ENCODE measurements at regions not wholly inside any gene's neighbourhood (a gene's known extent, or its start where the extent isn't known, plus 50 kb on each side); places are given as distances from the start of the nearest gene placed in this dataset.
"Not testable (repeated sequence)": the region's sequence is repeated elsewhere in the genome, so short reads cannot be mapped to it uniquely, and the experiment has no call there.

- peak; percentile 95 for ATAC-seq (ENCODE audit: low read depth)
- H3K27ac ChIP-seq (ENCODE audit: low read length in 2 of 2); DNase-seq; H3K27ac Mint-ChIP-seq; H3K4me3 Mint-ChIP-seq; H3K36me3 ChIP-seq (replicated peaks in 1 of 2; ENCODE audit: control extremely low read depth in 1 of 2, control insufficient read depth in 1 of 2, extremely low read depth in 1 of 2, insufficient read depth in 2 of 2, low read length in 1 of 2); H3K4me1 Mint-ChIP-seq; H3K9ac ChIP-seq (ENCODE audit: low read length); POLR2A ChIA-PET; H3K4me2 ChIP-seq (replicated peaks; ENCODE audit: low read depth, low read length, poor library complexity, severe bottlenecking); H3K4me1 ChIP-seq (ENCODE audit: control insufficient read depth in 2 of 2, insufficient read depth in 2 of 2, low read length in 2 of 2); H2AFZ ChIP-seq (ENCODE audit: insufficient read depth, low read depth, low read length, poor library complexity, severe bottlenecking); H3K79me2 ChIP-seq (ENCODE audit: control insufficient read depth, insufficient read depth, low read length); H4K20me1 ChIP-seq (ENCODE audit: control insufficient read depth, insufficient read depth, low read length, poor library complexity, severe bottlenecking); H3K4me3 ChIP-seq (ENCODE audit: control extremely low read depth in 1 of 5, extremely low read depth in 1 of 5, insufficient read depth in 1 of 5, low read depth in 2 of 5, low read length in 4 of 5); H3K27me3 ChIP-seq (replicated peaks in 1 of 4; ENCODE audit: control extremely low read depth in 1 of 4, control insufficient read depth in 3 of 4, insufficient read depth in 4 of 4, low read length in 3 of 4); H3K27me3 Mint-ChIP-seq; H3K9me3 ChIP-seq (ENCODE audit: control extremely low read depth in 1 of 3, control insufficient read depth in 2 of 3, insufficient read depth in 1 of 3, low read length in 2 of 3); H3K9me3 Mint-ChIP-seq (ENCODE audit: insufficient read depth): not testable (repeated sequence)
- intact Hi-C loops (cut with micrococcal nuclease) = loop anchor here (10.0 kb wide), 1 partner anchor 173 kb away; no protein-coding TSS in a partner anchor
- no CpG with 5 or more reads among the region's 11 CpGs for WGBS (ENCODE audit: insufficient coverage)
- CTCF ChIA-PET = interaction anchor here (1.1 kb wide), 1 partner anchor 278 kb away, joined by 4 read pairs; no protein-coding TSS in a partner anchor
- TF ChIP-seq, protein P1, sequence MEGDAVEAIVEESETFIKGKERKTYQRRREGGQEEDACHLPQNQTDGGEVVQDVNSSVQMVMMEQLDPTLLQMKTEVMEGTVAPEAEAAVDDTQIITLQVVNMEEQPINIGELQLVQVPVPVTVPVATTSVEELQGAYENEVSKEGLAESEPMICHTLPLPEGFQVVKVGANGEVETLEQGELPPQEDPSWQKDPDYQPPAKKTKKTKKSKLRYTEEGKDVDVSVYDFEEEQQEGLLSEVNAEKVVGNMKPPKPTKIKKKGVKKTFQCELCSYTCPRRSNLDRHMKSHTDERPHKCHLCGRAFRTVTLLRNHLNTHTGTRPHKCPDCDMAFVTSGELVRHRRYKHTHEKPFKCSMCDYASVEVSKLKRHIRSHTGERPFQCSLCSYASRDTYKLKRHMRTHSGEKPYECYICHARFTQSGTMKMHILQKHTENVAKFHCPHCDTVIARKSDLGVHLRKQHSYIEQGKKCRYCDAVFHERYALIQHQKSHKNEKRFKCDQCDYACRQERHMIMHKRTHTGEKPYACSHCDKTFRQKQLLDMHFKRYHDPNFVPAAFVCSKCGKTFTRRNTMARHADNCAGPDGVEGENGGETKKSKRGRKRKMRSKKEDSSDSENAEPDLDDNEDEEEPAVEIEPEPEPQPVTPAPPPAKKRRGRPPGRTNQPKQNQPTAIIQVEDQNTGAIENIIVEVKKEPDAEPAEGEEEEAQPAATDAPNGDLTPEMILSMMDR (IDR thresholded peaks at IDR 0.05) = peak; percentile 45
Measured at GRCh38 chr5:177891547-177892356, 104.3 kb downstream of the PROP1 start.

- POLR2A ChIA-PET = not testable (repeated sequence)
- 98% methylated on average over 6 of the region's 8 CpGs for WGBS (ENCODE audit: insufficient coverage)
Measured at GRCh38 chr5:177883295-177883694, 100.6 kb upstream of the FAM153A start.

DNA sequence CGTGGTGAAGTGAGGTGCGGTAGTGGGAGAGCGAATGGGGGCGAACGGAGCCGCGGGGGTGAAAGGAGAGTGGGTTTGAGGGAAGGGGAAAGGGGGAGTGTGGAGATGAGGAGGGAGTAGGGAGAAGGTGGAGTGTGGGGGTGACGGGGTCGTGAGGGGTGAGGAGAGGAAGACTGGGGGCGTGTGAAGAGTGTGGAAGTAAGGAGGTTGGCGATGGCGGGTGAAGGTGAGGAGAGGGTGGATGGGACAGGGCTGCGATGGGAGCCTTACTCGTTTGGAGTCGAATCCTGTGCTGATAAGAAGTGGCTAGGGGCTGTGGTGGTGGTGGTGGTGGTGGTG, 93.2 kb upstream of the FAM153A start:
- H3K4me3 ChIP-seq (ENCODE audit: control extremely low read depth in 1 of 5, extremely low read depth in 1 of 5, insufficient read depth in 1 of 5, low read depth in 2 of 5, low read length in 4 of 5) = peak overlapping the region in 4 of 5 experiments; percentile 41 to 55 (median 46)
- intact Hi-C loops (cut with micrococcal nuclease) = not testable (repeated sequence)

More at GRCh38 chr5:177883295-177883694, 100.6 kb upstream of the FAM153A start:
- H3K79me2 ChIP-seq (ENCODE audit: control insufficient read depth, insufficient read depth, low read length); ATAC-seq (ENCODE audit: low read depth); H3K27ac Mint-ChIP-seq; H4K20me1 ChIP-seq (ENCODE audit: control insufficient read depth, insufficient read depth, low read length, poor library complexity, severe bottlenecking); H3K9ac ChIP-seq (ENCODE audit: low read length); H3K27ac ChIP-seq (ENCODE audit: low read length in 2 of 2); CTCF ChIA-PET; H3K9me3 ChIP-seq (ENCODE audit: control extremely low read depth in 1 of 3, control insufficient read depth in 2 of 3, insufficient read depth in 1 of 3, low read length in 2 of 3); H3K4me1 ChIP-seq (ENCODE audit: control insufficient read depth in 2 of 2, insufficient read depth in 2 of 2, low read length in 2 of 2); H2AFZ ChIP-seq (ENCODE audit: insufficient read depth, low read depth, low read length, poor library complexity, severe bottlenecking); H3K4me2 ChIP-seq (replicated peaks; ENCODE audit: low read depth, low read length, poor library complexity, severe bottlenecking); H3K9me3 Mint-ChIP-seq (ENCODE audit: insufficient read depth); H3K36me3 ChIP-seq (replicated peaks in 1 of 2; ENCODE audit: control extremely low read depth in 1 of 2, control insufficient read depth in 1 of 2, extremely low read depth in 1 of 2, insufficient read depth in 2 of 2, low read length in 1 of 2); intact Hi-C loops (cut with micrococcal nuclease); H3K4me3 Mint-ChIP-seq; H3K27me3 ChIP-seq (replicated peaks in 1 of 4; ENCODE audit: control extremely low read depth in 1 of 4, control insufficient read depth in 3 of 4, insufficient read depth in 4 of 4, low read length in 3 of 4); H3K27me3 Mint-ChIP-seq; H3K4me1 Mint-ChIP-seq; DNase-seq; H3K4me3 ChIP-seq (ENCODE audit: control extremely low read depth in 1 of 5, extremely low read depth in 1 of 5, insufficient read depth in 1 of 5, low read depth in 2 of 5, low read length in 4 of 5): not testable (repeated sequence)

More for the DNA sequence above, 93.2 kb upstream of the FAM153A start:
- H3K4me1 Mint-ChIP-seq; H3K4me1 ChIP-seq (ENCODE audit: control insufficient read depth in 2 of 2, insufficient read depth in 2 of 2, low read length in 2 of 2); H4K20me1 ChIP-seq (ENCODE audit: control insufficient read depth, insufficient read depth, low read length, poor library complexity, severe bottlenecking); H3K27ac ChIP-seq (ENCODE audit: low read length in 2 of 2); H3K27me3 Mint-ChIP-seq; ATAC-seq (ENCODE audit: low read depth); CTCF ChIA-PET; H2AFZ ChIP-seq (ENCODE audit: insufficient read depth, low read depth, low read length, poor library complexity, severe bottlenecking); H3K36me3 ChIP-seq (replicated peaks in 1 of 2; ENCODE audit: control extremely low read depth in 1 of 2, control insufficient read depth in 1 of 2, extremely low read depth in 1 of 2, insufficient read depth in 2 of 2, low read length in 1 of 2); POLR2A ChIA-PET; H3K79me2 ChIP-seq (ENCODE audit: control insufficient read depth, insufficient read depth, low read length); H3K9me3 Mint-ChIP-seq (ENCODE audit: insufficient read depth); H3K27me3 ChIP-seq (replicated peaks in 1 of 4; ENCODE audit: control extremely low read depth in 1 of 4, control insufficient read depth in 3 of 4, insufficient read depth in 4 of 4, low read length in 3 of 4); H3K9me3 ChIP-seq (ENCODE audit: control extremely low read depth in 1 of 3, control insufficient read depth in 2 of 3, insufficient read depth in 1 of 3, low read length in 2 of 3); H3K27ac Mint-ChIP-seq: not testable (repeated sequence)
- Histone ChIP-seq H3K4me2 (replicated peaks; ENCODE audit: low read depth, low read length, poor library complexity, severe bottlenecking) (peak overlapping the region; percentile 35), H3K9ac (ENCODE audit: low read length) (peak overlapping the region; percentile 43)
- WGBS (ENCODE audit: insufficient coverage) = 0% methylated on average over 1 of the region's 15 CpGs
- peak overlapping the region; percentile 79 for H3K4me3 Mint-ChIP-seq
- DNase-seq = peak; percentile 8

All from B cell (primary cell).